22Rv1 (cell line): ENCODE measurements at regions not wholly inside any gene's neighbourhood (a gene's known extent, or its start where the extent isn't known, plus 50 kb on each side); places are given as distances from the start of the nearest gene placed in this dataset.

Source experiments
- ZFX ChIP-seq: fragments of 450-650 bp; IDR thresholded peaks from 2 replicates; pipeline ENCODE4 v1.6.1; 2017; ENCODE audit warnings: antibody characterized with exemption, borderline replicate concordance
- TF ChIP-seq, protein P1 (sequence below): fragments of 450-650 bp; IDR thresholded peaks from 2 replicates; pipeline ENCODE4 v1.5.1; 2017; ENCODE audit warnings: mild to moderate bottlenecking

GRCh38 chr14:37791384-37792036 lies 196.1 kb downstream of the TTC6 start:
- TF ChIP-seq, protein P1, sequence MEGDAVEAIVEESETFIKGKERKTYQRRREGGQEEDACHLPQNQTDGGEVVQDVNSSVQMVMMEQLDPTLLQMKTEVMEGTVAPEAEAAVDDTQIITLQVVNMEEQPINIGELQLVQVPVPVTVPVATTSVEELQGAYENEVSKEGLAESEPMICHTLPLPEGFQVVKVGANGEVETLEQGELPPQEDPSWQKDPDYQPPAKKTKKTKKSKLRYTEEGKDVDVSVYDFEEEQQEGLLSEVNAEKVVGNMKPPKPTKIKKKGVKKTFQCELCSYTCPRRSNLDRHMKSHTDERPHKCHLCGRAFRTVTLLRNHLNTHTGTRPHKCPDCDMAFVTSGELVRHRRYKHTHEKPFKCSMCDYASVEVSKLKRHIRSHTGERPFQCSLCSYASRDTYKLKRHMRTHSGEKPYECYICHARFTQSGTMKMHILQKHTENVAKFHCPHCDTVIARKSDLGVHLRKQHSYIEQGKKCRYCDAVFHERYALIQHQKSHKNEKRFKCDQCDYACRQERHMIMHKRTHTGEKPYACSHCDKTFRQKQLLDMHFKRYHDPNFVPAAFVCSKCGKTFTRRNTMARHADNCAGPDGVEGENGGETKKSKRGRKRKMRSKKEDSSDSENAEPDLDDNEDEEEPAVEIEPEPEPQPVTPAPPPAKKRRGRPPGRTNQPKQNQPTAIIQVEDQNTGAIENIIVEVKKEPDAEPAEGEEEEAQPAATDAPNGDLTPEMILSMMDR: no peak
- TF ChIP-seq ZFX: no peak
